H1 (cell line): ENCODE measurements at regions not wholly inside any gene's neighbourhood (a gene's known extent, or its start where the extent isn't known, plus 50 kb on each side); places are given as distances from the start of the nearest gene placed in this dataset.

Experiments
- ASH2L ChIP-seq: fragments of 200-600, 300-600 bp; sonication (generic); IDR thresholded peaks from one replicate; pipeline ENCODE4 v1.7.1; 2017; ENCODE audit warnings: low read length
- BRCA1 ChIP-seq: IDR thresholded peaks from 2 replicates; pipeline ENCODE4 v1.6.1; 2012; ENCODE audit warnings: low read depth, low read length, improper control_type of control experiment
- CBX8 ChIP-seq: fragments of 300-800, 300-1000 bp; sonication (generic); IDR thresholded peaks from 2 replicates; pipeline ENCODE4 v1.7.1; 2016; ENCODE audit warnings: low read depth, low read length, borderline replicate concordance
- CREB1 ChIP-seq: IDR thresholded peaks from 2 replicates; pipeline ENCODE4 v1.6.1; 2012; ENCODE audit warnings: inconsistent platforms
- JUN ChIP-seq: IDR thresholded peaks from 2 replicates; pipeline ENCODE4 v1.6.1; 2011; ENCODE audit warnings: low read depth, mild to moderate bottlenecking, improper control_type of control experiment, low read length
- JUND ChIP-seq: IDR thresholded peaks from 2 replicates; pipeline ENCODE4 v1.6.1; 2011; ENCODE audit warnings: mild to moderate bottlenecking, improper control_type of control experiment, low read length
- MAFK ChIP-seq: IDR thresholded peaks from 2 replicates; pipeline ENCODE4 v1.6.1; 2012; ENCODE audit warnings: low read depth, mild to moderate bottlenecking, improper control_type of control experiment, low read length
- PHF8 ChIP-seq: fragments of 200-600 bp; sonication (generic); conservative IDR thresholded peaks from 2 replicates; pipeline ENCODE4 v1.7.1; 2012; ENCODE audit warnings: low read depth, mild to moderate bottlenecking, inconsistent platforms, low read length, moderate library complexity
- SAP30 ChIP-seq: fragments of 300-600 bp; sonication (generic); IDR thresholded peaks from 2 replicates; pipeline ENCODE4 v1.7.1; 2012; ENCODE audit warnings: low read length, moderate library complexity, mild to moderate bottlenecking, inconsistent platforms; ENCODE audit not compliant: insufficient read depth, insufficient replicate concordance
- SIX5 ChIP-seq: IDR thresholded peaks from 2 replicates; pipeline ENCODE4 v1.6.1; 2011; ENCODE audit warnings: mild to moderate bottlenecking, low read depth, low read length
- SP2 ChIP-seq: IDR thresholded peaks from 2 replicates; pipeline ENCODE4 v1.6.1; 2012; ENCODE audit warnings: mild to moderate bottlenecking, low read length, inconsistent platforms
- TAF1 ChIP-seq: IDR thresholded peaks from 2 replicates; pipeline ENCODE4 v1.6.1; 2011; ENCODE audit warnings: mild to moderate bottlenecking, low read depth, low read length
- TF ChIP-seq, protein P1 (sequence below): fragments of 300-600 bp; sonication (generic); IDR thresholded peaks from 2 replicates; pipeline ENCODE4 v1.7.1; 2012; ENCODE audit warnings: low read length, moderate library complexity, mild to moderate bottlenecking, inconsistent platforms; ENCODE audit not compliant: insufficient replicate concordance

DNA sequence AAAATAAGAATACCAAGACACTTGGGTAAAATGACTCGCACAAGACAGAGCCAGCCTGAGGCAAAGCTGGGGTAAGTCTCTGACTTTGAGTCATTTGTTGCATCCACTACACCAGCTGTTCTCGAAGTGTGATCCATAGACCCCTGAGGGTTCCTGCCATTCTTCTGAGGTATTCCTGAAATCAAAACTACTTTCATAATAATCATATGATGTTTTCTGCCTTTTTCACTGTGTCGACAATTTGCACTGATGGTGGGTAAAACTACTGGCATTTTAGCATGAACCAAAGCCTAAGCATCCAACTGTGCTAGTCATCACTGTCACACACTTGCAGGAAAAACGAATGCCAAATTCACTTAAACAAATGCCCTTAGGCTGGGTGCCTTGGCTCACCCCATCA, 135.5 kb upstream of the FUT8 start (continued):
- TF ChIP-seq, protein P1, sequence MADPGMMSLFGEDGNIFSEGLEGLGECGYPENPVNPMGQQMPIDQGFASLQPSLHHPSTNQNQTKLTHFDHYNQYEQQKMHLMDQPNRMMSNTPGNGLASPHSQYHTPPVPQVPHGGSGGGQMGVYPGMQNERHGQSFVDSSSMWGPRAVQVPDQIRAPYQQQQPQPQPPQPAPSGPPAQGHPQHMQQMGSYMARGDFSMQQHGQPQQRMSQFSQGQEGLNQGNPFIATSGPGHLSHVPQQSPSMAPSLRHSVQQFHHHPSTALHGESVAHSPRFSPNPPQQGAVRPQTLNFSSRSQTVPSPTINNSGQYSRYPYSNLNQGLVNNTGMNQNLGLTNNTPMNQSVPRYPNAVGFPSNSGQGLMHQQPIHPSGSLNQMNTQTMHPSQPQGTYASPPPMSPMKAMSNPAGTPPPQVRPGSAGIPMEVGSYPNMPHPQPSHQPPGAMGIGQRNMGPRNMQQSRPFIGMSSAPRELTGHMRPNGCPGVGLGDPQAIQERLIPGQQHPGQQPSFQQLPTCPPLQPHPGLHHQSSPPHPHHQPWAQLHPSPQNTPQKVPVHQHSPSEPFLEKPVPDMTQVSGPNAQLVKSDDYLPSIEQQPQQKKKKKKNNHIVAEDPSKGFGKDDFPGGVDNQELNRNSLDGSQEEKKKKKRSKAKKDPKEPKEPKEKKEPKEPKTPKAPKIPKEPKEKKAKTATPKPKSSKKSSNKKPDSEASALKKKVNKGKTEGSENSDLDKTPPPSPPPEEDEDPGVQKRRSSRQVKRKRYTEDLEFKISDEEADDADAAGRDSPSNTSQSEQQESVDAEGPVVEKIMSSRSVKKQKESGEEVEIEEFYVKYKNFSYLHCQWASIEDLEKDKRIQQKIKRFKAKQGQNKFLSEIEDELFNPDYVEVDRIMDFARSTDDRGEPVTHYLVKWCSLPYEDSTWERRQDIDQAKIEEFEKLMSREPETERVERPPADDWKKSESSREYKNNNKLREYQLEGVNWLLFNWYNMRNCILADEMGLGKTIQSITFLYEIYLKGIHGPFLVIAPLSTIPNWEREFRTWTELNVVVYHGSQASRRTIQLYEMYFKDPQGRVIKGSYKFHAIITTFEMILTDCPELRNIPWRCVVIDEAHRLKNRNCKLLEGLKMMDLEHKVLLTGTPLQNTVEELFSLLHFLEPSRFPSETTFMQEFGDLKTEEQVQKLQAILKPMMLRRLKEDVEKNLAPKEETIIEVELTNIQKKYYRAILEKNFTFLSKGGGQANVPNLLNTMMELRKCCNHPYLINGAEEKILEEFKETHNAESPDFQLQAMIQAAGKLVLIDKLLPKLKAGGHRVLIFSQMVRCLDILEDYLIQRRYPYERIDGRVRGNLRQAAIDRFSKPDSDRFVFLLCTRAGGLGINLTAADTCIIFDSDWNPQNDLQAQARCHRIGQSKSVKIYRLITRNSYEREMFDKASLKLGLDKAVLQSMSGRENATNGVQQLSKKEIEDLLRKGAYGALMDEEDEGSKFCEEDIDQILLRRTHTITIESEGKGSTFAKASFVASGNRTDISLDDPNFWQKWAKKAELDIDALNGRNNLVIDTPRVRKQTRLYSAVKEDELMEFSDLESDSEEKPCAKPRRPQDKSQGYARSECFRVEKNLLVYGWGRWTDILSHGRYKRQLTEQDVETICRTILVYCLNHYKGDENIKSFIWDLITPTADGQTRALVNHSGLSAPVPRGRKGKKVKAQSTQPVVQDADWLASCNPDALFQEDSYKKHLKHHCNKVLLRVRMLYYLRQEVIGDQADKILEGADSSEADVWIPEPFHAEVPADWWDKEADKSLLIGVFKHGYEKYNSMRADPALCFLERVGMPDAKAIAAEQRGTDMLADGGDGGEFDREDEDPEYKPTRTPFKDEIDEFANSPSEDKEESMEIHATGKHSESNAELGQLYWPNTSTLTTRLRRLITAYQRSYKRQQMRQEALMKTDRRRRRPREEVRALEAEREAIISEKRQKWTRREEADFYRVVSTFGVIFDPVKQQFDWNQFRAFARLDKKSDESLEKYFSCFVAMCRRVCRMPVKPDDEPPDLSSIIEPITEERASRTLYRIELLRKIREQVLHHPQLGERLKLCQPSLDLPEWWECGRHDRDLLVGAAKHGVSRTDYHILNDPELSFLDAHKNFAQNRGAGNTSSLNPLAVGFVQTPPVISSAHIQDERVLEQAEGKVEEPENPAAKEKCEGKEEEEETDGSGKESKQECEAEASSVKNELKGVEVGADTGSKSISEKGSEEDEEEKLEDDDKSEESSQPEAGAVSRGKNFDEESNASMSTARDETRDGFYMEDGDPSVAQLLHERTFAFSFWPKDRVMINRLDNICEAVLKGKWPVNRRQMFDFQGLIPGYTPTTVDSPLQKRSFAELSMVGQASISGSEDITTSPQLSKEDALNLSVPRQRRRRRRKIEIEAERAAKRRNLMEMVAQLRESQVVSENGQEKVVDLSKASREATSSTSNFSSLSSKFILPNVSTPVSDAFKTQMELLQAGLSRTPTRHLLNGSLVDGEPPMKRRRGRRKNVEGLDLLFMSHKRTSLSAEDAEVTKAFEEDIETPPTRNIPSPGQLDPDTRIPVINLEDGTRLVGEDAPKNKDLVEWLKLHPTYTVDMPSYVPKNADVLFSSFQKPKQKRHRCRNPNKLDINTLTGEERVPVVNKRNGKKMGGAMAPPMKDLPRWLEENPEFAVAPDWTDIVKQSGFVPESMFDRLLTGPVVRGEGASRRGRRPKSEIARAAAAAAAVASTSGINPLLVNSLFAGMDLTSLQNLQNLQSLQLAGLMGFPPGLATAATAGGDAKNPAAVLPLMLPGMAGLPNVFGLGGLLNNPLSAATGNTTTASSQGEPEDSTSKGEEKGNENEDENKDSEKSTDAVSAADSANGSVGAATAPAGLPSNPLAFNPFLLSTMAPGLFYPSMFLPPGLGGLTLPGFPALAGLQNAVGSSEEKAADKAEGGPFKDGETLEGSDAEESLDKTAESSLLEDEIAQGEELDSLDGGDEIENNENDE, result no peak
- TF ChIP-seq JUND (no peak), SP2 (no peak), PHF8 (no peak), SAP30 (no peak), JUN (no peak), TAF1 (no peak), CBX8 (no peak), ASH2L (no peak), CREB1 (no peak), BRCA1 (no peak), MAFK (no peak), SIX5 (no peak)
